ENCODE measurements at regions not wholly inside any gene's neighbourhood (a gene's known extent, or its start where the extent isn't known, plus 50 kb on each side); places are given as distances from the start of the nearest gene placed in this dataset.
"Not testable (repeated sequence)": the region's sequence is repeated elsewhere in the genome, so short reads cannot be mapped to it uniquely, and the experiment has no call there.

DNA sequence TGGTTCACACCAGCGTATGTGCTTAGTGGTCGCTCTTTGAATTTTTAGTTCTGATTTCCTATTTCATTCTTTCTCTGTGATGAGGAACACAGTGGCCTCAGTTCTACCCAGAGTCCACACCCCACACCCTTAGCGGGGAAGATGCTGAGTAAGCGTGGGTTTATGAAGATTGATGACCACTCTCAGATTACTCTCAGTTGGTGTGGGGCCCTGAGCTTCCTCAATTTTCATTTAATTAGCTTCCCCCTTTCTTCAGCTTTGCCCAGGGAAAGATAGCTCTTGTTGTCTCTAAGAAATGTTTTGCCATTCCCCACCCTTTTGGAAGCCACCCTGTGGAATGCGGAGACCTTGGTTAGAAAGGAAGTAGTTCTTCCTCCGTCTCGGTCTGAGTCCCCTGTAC lies 299.9 kb upstream of the PROX1 start:
- DNase-seq, result no peak

DNA sequence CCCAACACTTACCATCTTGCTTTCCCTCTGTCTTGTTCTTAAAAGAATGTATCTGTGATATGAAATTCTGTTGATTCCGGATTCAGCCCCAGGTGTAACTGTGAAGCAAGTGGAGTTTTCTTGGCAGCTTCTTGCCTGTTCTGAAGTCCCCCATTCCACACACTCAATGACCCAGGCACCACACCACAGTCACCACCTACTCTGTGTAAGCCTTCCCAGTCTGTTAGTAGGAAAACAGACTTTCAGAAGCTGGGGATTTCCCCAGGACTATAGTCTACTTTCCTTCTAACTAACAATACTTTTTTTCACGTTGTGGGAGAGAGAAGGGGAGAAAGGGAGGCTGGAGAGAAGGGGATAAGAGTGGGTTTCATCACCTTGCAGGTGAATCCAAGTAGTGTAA lies 299.1 kb upstream of the PROX1 start:
- DNase-seq, result no peak

DNA sequence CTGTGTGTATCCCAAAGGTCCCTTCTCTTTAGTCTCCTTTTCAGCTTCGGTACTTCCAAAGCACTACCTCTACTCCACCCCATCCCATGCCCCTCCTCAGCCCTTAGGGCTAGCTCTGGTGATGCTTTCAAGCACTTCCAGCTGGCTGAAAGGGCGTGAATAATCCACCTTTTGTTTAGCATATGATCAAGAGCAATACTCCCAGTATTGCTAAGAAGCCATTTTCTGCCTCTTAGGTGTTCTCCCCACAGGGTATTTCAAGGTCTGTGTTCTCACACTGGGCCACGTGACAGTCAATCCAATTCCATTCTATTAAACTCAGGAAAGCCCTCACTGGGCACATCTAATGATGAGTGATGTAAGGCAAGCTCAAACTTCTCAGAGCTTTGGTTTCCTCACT lies 298.5 kb upstream of the PROX1 start:
- no peak for DNase-seq

DNA sequence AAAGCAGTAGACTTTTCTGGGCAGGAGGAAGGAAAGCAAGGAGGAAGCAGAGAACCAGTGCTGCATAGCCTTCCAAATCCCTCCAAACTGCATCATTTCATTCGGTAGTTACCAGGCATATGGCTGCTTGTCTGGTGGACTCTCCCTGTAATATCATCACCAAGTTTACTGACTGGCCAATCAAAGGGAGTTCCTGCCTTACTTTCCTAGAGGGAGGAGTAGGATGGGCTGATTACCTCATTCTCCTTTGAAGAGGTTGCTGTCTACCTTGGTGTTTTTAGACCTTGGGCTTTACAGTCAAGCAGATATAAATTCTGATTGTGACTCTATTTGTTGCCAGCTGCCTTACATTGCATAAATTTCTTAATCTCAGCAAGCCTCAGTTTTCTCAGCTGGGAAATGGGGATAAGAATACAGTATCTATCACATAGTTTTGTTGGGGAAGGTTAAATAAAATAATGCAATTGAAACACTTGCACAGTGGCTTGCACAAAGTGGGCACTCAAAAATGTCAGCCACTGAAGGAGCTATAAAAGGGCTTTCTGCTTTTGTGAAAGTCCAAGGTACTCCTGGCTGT lies 297.3 kb upstream of the PROX1 start:
- DNase-seq, result no peak

DNA sequence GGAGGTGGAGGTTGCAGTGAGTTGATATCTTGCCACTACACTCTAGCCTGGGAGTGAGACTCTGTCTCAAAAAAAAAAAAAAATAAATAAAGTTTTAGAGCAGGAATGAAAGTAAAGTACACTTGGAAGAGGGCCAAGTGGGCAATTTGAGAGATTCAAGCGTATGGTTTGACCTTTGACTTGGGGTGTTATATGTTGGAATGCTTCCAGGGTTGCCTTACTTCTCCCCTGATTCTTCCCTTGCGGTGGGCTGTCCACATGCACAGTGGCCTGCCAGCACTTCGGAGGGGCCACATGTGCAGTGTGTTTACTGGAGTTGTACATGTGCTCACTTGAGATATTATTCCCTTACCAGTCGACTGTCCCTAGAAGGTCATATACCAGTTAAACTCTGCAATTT lies 295.5 kb upstream of the PROX1 start:
- DNase-seq, result no peak

DNA sequence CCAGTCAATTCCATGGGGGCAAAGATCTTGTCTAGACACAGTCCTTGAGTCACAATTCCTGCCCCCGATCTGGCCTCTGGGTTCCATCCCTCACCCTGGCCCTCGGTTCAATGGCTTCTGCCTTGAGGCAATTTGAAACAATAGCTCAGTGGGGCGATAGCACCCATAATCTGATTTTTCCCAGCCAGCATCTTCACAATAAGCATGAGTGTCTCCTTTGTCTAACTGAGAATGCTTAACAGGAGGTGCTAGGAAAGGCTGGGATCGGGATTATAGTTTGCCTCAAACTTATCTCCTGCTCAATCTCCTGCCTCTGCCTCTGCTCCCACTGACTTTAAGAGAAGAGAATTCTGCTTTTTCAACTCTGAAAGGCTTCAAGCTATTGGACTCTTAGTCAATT lies 293.9 kb upstream of the PROX1 start:
- DNase-seq, result no peak

DNA sequence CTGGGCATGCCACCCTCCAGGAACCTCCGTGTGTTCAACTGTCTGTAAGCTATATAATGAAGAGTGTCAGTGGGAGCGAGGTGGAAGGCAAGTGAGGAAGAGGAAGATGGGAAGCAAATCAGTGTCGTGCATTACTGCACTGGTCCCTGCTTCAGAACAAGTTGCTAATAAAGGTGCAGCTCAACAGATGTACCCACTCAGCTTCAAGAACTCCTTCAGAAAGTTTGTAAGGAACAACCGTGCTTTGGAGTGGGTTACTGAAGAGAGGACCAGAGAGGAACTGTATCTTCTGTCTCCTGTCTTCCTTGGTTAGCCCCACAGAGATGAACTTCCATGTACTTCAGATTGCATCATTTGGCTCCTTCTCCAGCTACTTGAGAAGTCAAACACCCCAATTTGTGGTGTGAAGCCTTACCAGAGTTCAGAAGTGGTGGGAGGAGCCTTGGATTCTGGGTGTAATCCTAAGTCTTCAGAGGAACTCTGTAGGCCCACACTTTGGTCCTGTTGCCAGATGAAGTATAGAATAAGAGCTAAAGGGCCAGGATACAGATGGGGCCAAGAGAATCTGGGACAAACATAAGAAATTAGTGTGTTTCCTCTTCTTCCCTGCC lies 290.5 kb upstream of the PROX1 start:
- no peak for DNase-seq

DNA sequence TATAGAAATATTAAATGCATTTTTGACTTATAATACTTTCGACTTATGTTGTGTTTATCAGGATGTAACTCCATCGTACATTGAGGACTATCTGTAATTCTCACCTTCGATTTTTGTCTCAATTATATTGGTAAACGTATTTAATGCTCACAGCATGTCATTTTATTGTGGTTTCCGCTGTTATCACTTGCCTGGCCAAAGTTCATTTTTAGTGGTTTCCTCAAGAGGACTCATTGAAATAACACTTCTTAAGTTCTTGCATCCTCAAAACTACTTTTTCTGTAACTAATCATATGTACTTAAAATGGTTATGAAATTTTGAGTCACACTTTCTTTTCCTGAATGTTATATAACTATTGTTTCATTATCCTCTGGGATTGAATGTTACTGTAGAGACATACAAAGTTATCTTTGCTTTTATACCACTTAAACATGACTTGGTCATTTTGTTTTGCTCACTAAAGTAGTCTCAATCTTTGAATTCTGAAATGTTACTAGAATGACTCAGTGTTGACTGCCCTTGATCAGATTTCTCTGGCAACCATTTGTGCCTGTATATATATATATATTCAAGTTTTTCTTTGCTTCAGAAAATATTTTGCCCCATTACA lies 289.6 kb upstream of the PROX1 start:
- no peak for DNase-seq

DNA sequence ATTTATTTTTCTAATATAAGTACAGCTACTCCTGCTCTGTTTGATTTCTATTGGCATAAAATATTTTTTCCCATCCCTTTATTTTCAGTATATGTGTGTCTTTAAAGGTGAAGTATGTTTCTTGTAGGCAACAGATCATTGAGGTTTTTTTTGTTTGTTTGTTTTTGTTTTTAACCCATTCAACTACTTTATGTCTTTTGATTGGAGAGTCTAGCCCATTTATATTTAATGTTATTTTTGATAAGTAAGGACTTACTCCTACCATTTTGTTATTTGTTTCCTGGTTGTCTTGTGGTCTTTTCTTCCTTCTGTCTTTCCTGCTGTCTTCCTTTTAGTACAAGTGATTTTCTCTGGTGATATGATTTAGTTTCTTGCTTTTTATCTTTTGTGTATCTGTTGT lies 285.1 kb upstream of the PROX1 start:
- DNase-seq, result no peak

DNA sequence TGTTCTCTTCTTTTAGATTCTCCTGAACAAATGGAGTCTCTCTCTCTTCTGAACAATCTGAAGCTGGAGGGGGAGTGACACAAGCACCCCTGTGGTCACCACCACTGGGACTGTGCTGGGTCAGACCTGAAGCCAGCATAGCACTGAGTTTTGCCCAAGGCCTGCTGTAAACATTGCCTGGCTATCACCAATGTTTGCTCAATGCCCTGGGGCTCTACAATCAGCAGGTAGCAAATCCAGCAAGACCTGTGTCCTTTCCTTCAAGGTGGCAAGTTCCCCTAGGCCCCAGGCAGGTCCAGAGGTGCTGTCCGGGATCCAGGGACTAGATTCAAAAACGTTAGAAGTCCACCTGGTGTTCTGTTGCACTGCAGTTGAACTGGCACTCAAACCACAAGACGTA lies 282.8 kb upstream of the PROX1 start:
- no peak for DNase-seq

DNA sequence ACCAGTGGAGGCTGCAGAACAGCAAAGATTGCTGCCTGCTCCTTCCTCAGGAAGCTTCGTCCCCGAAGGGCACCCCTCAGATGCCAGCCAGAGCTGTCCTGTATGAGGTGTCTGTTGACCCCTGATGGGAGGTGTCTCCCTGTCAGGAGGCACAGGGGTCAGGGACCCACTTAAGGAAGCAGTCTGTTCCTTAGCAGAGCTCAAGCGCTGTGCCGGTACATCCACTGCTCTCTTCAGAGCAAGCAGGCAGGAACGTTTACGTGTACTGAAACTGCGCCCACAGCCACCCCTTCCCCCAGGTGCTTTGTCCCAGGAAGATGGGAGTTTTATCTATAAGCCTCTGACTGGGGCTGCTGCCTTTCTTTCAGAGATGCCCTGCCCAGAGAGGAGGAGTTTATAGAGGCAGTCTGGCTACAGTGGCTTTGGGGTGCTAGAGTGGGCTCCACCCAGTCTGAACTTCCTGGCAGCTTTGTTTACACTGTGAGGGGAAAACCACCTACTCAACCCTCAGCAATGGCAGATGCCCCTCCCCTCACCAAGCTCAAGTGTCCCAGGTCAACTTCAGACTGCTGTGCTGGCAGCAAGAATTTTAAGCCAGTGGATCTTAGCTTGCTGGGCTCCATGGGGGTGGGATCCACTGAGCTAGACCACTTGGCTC lies 275.8 kb upstream of the PROX1 start:
- DNase-seq, result not testable (repeated sequence)

DNA sequence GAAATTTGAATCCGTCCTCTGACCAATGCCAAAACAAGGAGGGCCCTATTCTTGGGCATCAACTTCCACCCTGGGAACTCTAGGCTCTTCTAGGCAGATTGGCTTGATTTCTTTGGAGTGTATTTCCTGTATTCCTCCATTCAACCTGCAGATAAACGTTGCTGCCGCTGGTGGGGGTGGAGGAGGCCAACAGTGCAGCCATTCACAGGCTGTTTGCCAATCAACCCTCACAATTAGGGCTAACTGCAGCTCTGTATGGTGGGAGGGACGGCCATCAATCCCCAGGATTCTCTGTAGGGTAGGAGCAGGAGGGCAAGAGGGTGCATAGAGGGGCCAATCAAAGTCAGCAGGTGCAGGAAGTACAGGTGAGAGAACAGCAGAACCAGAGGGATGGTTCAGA lies 273.1 kb upstream of the PROX1 start:
- DNase-seq, result no peak

DNA sequence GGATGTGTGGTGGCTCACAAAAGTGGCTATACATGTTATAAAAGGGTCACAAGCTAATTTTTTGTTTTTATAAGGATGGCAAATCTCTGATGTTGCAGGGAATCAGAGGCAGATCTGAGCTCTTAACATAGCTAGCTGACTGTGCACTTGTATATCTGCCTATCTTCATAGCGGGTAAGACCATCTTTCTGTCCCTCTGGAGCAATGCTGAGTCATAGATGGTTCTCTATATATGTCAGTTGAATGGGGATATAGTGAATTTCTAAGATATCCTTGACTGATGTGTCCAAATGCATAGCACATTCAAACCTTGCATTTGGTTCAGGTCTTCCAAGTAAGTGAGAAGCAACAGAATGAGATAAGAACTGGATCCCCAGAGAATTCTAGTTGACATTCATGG lies 272.6 kb upstream of the PROX1 start:
- DNase-seq, result no peak

DNA sequence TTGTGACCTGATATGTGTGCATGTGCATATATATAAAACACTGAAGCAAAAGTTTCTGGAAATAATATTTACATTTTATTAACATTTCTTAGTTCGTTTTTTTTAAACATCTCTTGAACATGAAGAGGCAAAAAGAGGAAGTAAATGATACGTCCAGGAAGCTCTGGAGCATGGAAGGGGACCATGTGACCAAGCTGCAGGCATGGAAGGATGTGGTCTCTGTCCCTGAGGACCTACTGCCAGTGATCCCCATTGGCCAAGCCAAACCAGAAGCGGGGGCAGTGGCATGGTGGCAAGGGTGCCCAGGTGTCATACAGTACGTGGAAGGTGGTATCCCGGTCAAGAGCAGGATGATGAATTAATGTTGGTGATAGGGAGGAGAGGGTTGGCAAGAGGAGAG lies 268.3 kb upstream of the PROX1 start:
- DNase-seq, result no peak

DNA sequence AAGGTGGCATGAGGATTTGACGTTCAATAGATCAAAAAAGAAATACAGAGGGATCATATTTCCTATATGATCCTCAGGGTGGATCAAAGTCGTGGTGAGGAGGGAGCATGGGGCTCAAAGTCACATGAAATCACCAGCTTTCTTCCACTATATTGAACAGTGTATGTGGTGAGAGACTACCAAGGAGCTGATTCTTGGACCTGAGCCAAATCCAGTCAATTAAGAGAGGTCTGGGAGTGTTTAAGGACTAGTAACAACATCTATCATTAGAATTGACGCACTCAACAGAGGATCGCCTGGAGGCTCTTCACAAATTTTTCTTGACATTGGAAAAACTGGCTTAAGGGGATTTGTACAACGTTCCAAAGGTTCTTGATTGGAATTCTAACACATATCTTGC lies 267.7 kb upstream of the PROX1 start:
- DNase-seq, result no peak

DNA sequence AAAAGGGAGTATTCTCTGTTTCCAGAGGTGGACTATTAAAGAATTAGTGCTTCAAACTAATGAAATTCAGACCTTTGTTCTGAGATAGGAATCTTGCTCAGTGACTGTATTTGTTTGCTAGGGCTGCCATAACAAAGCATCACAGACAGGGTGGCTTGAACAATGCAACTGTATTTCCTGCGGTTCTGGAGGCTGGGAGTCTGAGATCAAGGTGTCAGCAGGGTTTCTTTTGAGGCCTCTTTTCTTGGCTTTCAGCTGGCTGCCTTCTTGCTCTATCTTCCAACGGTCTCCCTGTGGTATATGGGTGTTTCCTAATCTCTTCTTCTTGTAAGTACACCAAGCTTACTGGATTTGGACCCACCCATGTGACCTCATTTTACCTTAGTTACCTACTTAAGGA lies 264.6 kb upstream of the PROX1 start:
- no peak for DNase-seq

DNA sequence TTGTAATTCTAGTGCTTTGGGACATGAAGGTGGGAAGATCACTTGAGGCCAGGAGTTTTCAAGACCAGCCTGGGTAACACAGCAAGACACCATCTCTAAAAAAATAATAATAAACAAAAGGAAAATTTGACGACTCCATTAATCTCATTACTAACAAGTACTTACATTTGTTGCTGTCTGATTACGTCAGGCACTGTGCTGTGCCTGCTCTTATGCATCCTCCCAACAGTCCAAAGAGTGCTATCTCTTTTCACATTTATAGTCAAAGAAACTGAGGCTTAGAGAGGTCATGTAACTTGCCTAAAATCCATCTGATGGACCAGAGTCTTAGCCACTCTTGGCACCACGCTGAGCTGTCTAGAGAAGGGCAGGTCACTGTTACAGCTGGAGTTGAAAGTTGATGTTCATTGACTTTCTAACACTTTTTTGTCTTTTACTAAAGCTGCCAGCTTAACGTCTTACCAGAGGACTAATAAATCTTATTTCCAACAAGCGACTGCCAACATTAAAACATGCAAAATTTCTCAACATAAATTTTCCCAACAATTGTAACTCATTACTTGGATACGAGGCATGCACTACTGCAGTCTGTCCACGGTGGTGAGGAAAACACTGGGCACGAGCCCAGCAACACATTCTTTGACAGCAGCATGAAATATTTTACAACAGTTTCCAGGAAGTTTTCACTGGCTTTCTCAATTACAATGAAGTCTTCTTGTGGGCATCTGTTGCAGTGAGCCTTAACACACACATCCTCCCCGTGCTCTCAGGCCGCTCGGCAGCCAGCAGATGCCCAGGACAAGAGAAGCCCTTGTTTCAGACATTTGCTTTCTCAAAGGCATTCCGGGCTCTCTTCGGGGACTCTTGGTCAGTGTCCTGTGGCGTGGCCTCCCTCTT lies 262.9 kb upstream of the PROX1 start:
- DNase-seq, result no peak

DNA sequence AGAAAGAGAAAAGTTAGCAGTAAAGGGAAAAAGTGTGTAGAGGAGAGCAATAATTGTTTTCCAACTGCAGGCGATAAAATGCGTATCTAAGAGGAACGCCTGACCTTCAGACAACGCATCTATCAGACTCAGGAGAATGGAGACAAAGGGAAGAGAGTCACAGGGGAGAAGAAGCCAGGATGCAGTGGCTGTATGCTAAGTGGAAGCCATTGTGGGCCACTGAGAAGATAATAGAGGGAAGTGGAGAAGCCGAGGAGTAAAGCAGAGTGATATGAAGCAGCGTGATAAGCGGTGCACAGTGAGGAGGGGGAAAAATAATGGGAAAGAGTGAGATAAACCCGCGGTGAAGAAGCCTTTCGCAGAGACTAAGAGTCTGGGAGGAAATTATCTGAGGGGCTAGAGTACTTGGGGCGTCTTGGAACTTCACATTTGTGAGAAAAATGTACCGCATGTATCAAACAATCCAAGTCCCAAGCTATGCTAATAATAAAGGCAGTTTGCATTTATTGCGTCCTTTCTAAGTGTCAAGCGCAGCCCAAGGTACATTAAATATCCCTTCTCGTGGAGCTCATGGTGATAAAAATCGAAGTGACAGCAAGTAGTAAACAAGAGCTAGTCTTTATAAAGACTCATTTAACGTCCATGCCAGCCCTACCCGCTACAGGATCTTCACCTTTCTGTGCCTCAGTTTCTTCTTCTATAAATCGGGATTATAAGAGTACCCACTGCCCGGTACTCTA lies 259.8 kb upstream of the PROX1 start:
- no peak for DNase-seq

DNA sequence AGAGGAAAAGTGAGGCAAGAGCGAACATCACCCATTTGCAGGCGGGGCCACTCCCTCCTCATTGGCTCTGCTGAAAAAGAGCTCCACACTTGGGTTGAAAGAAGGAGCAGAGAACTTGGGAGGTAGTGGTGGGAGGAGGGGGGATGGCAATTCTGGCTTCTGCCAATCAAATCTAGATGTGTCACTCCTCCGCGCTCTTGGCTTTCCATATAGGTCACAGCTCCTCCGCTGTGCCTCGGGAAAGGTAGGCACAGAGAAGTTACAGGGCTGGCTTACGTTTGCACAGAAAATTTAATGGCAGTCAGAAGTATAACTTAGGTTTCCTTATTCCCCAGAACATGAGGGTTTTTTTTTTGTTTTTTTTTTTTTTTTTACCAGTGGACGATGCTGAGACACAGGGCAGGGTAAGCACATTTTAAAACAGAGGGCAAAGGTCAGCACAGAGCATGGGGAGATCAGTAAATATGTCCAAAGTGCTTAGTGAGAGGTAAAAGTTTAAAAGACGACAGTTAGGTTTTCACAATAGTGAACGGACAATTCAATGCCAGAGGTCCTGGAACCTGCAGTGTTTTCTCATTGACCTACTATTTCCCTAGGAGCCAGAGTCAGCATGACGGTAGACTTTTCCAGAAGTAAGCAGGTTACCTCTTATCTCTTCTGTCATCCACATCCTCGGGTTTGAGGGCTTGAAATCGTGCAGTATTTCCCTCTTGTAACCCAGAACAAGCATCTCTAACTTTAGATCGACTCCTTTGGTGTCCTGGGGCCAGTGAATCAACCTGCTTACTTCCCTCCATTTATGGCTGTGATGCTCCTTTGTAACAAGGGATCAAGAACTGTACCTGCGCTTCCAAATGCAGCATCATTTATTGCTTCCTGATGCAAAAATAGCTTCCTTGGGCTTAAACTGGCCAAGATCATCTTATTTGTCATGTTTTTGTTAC lies 258.9 kb upstream of the PROX1 start:
- no peak for DNase-seq

DNA sequence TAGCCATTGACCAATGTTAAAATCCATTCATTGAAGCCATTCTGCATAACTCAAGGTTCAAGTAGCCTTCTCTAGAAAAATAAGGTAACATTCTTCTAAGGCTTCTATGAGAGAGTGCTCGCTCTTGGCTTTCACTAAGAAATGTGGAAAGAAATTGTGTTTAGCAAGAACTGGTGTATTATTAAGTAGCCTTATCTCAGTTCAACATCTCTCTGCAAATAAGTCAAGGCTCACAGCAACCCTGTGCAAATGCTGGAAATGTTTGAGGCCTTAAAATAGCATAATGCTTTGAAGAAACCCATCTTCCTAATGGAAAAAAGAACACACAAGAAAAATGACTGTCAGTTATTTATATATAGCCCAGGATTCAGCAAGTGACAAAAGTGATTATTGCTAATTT lies 254.1 kb upstream of the PROX1 start:
- no peak for DNase-seq

DNA sequence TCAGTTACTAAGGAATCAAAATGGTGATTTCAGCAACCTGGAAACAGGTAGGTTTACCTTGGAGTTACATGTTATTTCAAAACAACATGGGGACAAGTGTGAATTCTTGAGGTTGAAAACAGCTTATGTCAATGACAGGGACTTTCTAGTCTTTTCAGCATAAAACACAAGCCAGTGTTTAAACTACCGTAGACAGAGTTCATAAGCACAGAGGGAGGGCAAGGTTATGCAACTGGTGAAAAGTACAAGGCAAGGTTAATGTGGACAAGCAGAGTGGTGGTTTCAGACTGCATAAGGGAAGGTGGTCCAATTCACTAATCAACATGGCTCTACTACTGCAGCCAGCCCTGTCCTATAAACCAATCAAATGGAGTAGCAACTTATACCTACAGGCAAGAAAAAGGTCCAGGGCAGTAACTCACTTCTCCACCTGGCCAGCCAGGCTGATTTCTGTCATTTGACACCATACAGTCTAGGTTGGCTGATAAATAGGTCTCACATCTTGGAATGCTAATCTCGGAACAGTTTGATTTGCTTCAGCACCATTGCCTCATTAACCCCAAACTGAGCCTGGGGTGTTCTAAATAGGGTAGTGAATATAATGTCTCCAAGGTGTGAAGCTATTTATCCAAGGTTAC lies 250.3 kb upstream of the PROX1 start:
- no peak for DNase-seq

All from CD4-positive, alpha-beta T cell treated with Interleukin-4 for 1 hour (primary cell).